WTC11 (cell line): ENCODE measurements at regions not wholly inside any gene's neighbourhood (a gene's known extent, or its start where the extent isn't known, plus 50 kb on each side); places are given as distances from the start of the nearest gene placed in this dataset.

Experiments used
- ATAC-seq: fragments of 200-7000 bp; cut with Tn5 transposase; 2 replicates; pipeline ENCODE4 v1.10.0; 2021; ENCODE audit warnings: mild to moderate bottlenecking, moderate library complexity
- CTCF ChIA-PET: fragments of 300-600 bp; sonication (Branson Sonifier 250); formaldehyde crosslinking; loops from one replicate; lab custom pipeline; 2021; ENCODE audit warnings: antibody characterized with exemption; lab: Charles Lee
- POLR2A ChIA-PET: fragments of 350-600 bp; sonication (Branson Sonifier 250); formaldehyde crosslinking; loops from one replicate; lab custom pipeline; 2021; ENCODE audit warnings: antibody characterized with exemption; lab: Charles Lee
- DNase-seq: peaks from one replicate; pipeline ENCODE4 v3.0.0; 2021; ENCODE audit warnings: low spot score
- H3K27ac Mint-ChIP-seq: 2 replicates; pipeline ENCODE4 v1.8.0; 2021; ENCODE audit warnings: mixed read lengths
- H3K27me3 Mint-ChIP-seq: 2 replicates; pipeline ENCODE4 v1.8.0; 2021; ENCODE audit warnings: low read depth, mild to moderate bottlenecking, moderate library complexity, mixed read lengths
- H3K36me3 Mint-ChIP-seq: 2 replicates; pipeline ENCODE4 v1.8.0; 2021; ENCODE audit warnings: mixed read lengths
- H3K4me1 Mint-ChIP-seq: 2 replicates; pipeline ENCODE4 v1.8.0; 2022; ENCODE audit warnings: mixed read lengths
- H3K4me3 Mint-ChIP-seq: 2 replicates; pipeline ENCODE4 v1.8.0; 2021; ENCODE audit warnings: mild to moderate bottlenecking, moderate library complexity, mixed read lengths
- H3K9me3 Mint-ChIP-seq: 2 replicates; pipeline ENCODE4 v1.8.0; 2021; ENCODE audit warnings: mixed read lengths
- ATF1 ChIP-seq: sonication (generic); formaldehyde crosslinking; IDR thresholded peaks from 2 replicates; pipeline ENCODE4 v1.8.1; 2023; ENCODE audit warnings: mild to moderate bottlenecking, moderate library complexity, missing genetic modification reagents
- CBFB ChIP-seq: sonication (generic); formaldehyde crosslinking; IDR thresholded peaks from 2 replicates; pipeline ENCODE4 v1.8.1; 2022; ENCODE audit warnings: mild to moderate bottlenecking, low read depth, missing genetic modification reagents
- CREM ChIP-seq: sonication (generic); formaldehyde crosslinking; IDR thresholded peaks from 2 replicates; pipeline ENCODE4 v1.8.1; 2022; ENCODE audit warnings: mild to moderate bottlenecking, missing genetic modification reagents, moderate library complexity
- ELF4 ChIP-seq: sonication (generic); formaldehyde crosslinking; IDR thresholded peaks from 2 replicates; pipeline ENCODE4 v1.8.1; 2022; ENCODE audit warnings: low read depth, mild to moderate bottlenecking, moderate library complexity, missing genetic modification reagents
- GTF2I ChIP-seq: fragments of 250-450 bp; sonication (Bioruptor Pico); conservative IDR thresholded peaks from 2 replicates; pipeline ENCODE4 v1.4.0; 2021; ENCODE audit warnings: mild to moderate bottlenecking
- HMGA2 ChIP-seq: fragments of 250-450 bp; sonication (Bioruptor Pico); IDR thresholded peaks from 2 replicates; pipeline ENCODE4 v1.4.0; 2021; ENCODE audit warnings: mild to moderate bottlenecking, moderate library complexity
- JAZF1 ChIP-seq: fragments of 250-450 bp; sonication (Bioruptor Pico); IDR thresholded peaks from 2 replicates; pipeline ENCODE4 v1.9.0; 2021; ENCODE audit warnings: moderate library complexity, mild to moderate bottlenecking, inconsistent platforms
- NFATC4 ChIP-seq: fragments of 250-450 bp; sonication (Bioruptor Pico); IDR thresholded peaks from 2 replicates; pipeline ENCODE4 v1.9.0; 2021; ENCODE audit warnings: mild to moderate bottlenecking
- NR1H2 ChIP-seq: sonication (generic); formaldehyde crosslinking; IDR thresholded peaks from 2 replicates; pipeline ENCODE4 v1.9.0; 2021; ENCODE audit warnings: mild to moderate bottlenecking, moderate library complexity, missing genetic modification reagents
- SMAD4 ChIP-seq: sonication (generic); formaldehyde crosslinking; IDR thresholded peaks from 2 replicates; pipeline ENCODE4 v1.8.0; 2022; ENCODE audit warnings: mild to moderate bottlenecking, missing genetic modification reagents
- TCF7 ChIP-seq: sonication (generic); formaldehyde crosslinking; IDR thresholded peaks from 2 replicates; pipeline ENCODE4 v1.8.0; 2022; ENCODE audit warnings: mild to moderate bottlenecking, low read depth, missing genetic modification reagents, moderate library complexity
- TEAD1 ChIP-seq: sonication (generic); formaldehyde crosslinking; IDR thresholded peaks from 2 replicates; pipeline ENCODE4 v1.8.0; 2022; ENCODE audit warnings: mild to moderate bottlenecking, missing genetic modification reagents
- TF ChIP-seq, protein P1 (sequence below): fragments of 250-450 bp; sonication (Bioruptor Pico); IDR thresholded peaks from 2 replicates; pipeline ENCODE4 v1.9.0; 2021; ENCODE audit warnings: mild to moderate bottlenecking
- TF ChIP-seq, protein P2 (sequence below): sonication (generic); formaldehyde crosslinking; IDR thresholded peaks from 2 replicates; pipeline ENCODE4 v1.8.0; 2022; ENCODE audit warnings: missing genetic modification reagents
- TF ChIP-seq, protein P3 (sequence below): sonication (generic); formaldehyde crosslinking; conservative IDR thresholded peaks from 2 replicates; pipeline ENCODE4 v1.8.1; 2022; ENCODE audit warnings: mild to moderate bottlenecking, missing genetic modification reagents
- TF ChIP-seq, protein P4 (sequence below): sonication (generic); formaldehyde crosslinking; IDR thresholded peaks from 2 replicates; pipeline ENCODE4 v1.8.0; 2023; ENCODE audit warnings: mild to moderate bottlenecking, missing genetic modification reagents

DNA sequence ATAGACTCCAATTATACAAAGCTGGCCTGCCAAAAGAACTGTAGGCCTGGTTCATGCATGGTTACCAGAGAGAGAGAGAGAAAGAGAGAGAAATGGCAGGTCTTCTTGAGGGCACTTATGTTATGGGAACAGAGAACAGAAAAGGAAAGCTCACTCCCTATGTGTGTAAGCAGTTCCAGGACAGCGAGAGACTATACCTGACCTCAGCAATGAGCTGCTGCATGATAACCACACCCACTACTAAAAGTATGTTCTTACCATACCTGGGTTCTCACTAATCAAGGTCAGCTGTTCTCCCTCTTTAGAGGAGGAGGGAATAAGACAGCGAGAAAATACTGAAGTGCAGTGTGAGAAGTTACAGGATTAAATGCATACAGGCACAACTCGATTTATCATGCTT lies 583.3 kb downstream of the GBA3 start:
- ChIA-PET POLR2A (no interaction called here), CTCF (interaction anchor here (0.9 kb wide), 1 partner anchor 379 kb away, joined by 3 read pairs; no protein-coding TSS in a partner anchor)
- no peaks in the 10 kb centered on the region for H3K4me1 Mint-ChIP-seq
- H3K36me3 Mint-ChIP-seq, result no peaks in the 10 kb centered on the region
- H3K9me3 Mint-ChIP-seq, result no peaks in the 10 kb centered on the region; the same call in 1 of the 2 replicates
- TF ChIP-seq GTF2I (CRISPR knock-in tag) (no peak), TEAD1 (CRISPR knock-in tag) (no peak), JAZF1 (CRISPR knock-in tag) (no peak)
- TF ChIP-seq, protein P1, sequence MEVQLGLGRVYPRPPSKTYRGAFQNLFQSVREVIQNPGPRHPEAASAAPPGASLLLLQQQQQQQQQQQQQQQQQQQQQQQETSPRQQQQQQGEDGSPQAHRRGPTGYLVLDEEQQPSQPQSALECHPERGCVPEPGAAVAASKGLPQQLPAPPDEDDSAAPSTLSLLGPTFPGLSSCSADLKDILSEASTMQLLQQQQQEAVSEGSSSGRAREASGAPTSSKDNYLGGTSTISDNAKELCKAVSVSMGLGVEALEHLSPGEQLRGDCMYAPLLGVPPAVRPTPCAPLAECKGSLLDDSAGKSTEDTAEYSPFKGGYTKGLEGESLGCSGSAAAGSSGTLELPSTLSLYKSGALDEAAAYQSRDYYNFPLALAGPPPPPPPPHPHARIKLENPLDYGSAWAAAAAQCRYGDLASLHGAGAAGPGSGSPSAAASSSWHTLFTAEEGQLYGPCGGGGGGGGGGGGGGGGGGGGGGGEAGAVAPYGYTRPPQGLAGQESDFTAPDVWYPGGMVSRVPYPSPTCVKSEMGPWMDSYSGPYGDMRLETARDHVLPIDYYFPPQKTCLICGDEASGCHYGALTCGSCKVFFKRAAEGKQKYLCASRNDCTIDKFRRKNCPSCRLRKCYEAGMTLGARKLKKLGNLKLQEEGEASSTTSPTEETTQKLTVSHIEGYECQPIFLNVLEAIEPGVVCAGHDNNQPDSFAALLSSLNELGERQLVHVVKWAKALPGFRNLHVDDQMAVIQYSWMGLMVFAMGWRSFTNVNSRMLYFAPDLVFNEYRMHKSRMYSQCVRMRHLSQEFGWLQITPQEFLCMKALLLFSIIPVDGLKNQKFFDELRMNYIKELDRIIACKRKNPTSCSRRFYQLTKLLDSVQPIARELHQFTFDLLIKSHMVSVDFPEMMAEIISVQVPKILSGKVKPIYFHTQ, result no peak
- ATAC-seq, result no peak
- H3K27ac Mint-ChIP-seq, result no peak overlapping the region
- no peaks in the 10 kb centered on the region for H3K27me3 Mint-ChIP-seq
- no peak overlapping the region for H3K4me3 Mint-ChIP-seq
- no peak for DNase-seq

DNA sequence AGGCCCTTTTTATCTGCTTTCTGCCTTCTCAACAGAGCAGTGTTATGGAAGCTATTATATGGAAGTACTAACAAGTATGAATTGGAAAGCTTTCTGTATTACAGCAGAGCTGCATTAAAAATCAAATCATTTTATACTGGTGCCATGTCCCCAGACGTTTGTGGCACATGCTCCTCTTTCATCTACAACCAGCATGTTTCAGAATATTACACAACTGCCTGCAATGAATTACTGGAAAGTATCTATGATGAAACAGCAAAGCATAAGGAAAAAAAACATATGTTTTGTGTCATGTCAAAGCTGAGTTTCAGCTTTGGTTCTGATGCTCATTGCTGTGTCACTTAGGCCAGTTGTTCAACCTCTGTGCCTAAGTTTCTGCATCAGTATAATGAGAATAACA lies 576.8 kb downstream of the GBA3 start:
- no peak for ATAC-seq
- H3K9me3 Mint-ChIP-seq, result no peaks in the 10 kb centered on the region
- H3K27me3 Mint-ChIP-seq, result no peaks in the 10 kb centered on the region
- TF ChIP-seq NR1H2 (no peak), ATF1 (CRISPR knock-in tag) (no peak)
- TF ChIP-seq, protein P2, sequence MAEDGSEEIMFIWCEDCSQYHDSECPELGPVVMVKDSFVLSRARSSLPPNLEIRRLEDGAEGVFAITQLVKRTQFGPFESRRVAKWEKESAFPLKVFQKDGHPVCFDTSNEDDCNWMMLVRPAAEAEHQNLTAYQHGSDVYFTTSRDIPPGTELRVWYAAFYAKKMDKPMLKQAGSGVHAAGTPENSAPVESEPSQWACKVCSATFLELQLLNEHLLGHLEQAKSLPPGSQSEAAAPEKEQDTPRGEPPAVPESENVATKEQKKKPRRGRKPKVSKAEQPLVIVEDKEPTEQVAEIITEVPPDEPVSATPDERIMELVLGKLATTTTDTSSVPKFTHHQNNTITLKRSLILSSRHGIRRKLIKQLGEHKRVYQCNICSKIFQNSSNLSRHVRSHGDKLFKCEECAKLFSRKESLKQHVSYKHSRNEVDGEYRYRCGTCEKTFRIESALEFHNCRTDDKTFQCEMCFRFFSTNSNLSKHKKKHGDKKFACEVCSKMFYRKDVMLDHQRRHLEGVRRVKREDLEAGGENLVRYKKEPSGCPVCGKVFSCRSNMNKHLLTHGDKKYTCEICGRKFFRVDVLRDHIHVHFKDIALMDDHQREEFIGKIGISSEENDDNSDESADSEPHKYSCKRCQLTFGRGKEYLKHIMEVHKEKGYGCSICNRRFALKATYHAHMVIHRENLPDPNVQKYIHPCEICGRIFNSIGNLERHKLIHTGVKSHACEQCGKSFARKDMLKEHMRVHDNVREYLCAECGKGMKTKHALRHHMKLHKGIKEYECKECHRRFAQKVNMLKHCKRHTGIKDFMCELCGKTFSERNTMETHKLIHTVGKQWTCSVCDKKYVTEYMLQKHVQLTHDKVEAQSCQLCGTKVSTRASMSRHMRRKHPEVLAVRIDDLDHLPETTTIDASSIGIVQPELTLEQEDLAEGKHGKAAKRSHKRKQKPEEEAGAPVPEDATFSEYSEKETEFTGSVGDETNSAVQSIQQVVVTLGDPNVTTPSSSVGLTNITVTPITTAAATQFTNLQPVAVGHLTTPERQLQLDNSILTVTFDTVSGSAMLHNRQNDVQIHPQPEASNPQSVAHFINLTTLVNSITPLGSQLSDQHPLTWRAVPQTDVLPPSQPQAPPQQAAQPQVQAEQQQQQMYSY (CRISPR knock-in tag), result no peak
- TF ChIP-seq, all 79 proteins: peak for 0
- POLR2A ChIA-PET, result no interaction called here
- DNase-seq, result no peak
- peaks cover 18% of the 10 kb centered on the region for H3K4me1 Mint-ChIP-seq
- H3K27ac Mint-ChIP-seq, result no peak overlapping the region
- no peaks in the 10 kb centered on the region for H3K36me3 Mint-ChIP-seq
- H3K4me3 Mint-ChIP-seq, result no peak overlapping the region
- CTCF ChIA-PET, result no interaction called here

DNA sequence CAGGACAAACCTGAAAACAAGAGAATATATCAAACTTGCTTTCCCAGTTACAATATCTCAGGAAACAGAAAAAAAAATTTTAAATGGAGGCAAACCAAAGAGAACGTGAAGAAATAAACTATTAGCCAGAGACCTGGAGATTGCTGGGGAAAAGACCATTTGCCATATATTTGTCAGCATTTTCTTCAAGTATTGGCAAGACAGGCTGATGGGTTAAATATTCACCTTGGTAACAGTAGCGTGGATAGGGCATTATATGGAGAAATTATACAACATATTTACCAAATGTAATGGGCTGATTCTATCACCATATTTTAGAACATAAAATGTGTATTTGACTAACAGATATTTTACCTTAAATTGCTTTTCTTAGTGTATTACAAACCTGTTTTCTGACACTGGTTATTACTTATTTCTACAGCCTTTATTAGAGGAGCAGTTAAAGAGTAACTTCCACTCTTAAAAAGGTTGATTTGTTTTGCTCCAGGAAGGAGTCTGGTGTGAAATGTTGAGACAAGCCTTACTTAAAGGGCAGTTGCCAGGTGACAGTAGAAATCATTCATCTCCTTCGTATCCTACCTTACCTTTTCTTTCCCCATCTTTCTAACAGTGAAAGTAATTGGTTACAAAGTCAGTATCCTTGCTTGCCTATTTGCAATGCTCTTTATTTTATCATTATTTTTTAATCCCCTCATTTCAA lies 575.5 kb downstream of the GBA3 start:
- POLR2A ChIA-PET, result interaction anchor here (0.6 kb wide), 1 partner anchor 696 kb away, joined by 5 read pairs; no protein-coding TSS in a partner anchor
- H3K36me3 Mint-ChIP-seq, result no peaks in the 10 kb centered on the region
- no peaks in the 10 kb centered on the region for H3K9me3 Mint-ChIP-seq
- CTCF ChIA-PET, result no interaction called here
- peaks cover 18% of the 10 kb centered on the region for H3K4me1 Mint-ChIP-seq
- DNase-seq, result no peak
- H3K4me3 Mint-ChIP-seq, result no peak overlapping the region
- ATAC-seq, result no peak
- H3K27me3 Mint-ChIP-seq, result no peaks in the 10 kb centered on the region
- TF ChIP-seq ELF4 (CRISPR knock-in tag) (no peak), NFATC4 (no peak), CBFB (no peak), CREM (CRISPR knock-in tag) (no peak), SMAD4 (CRISPR knock-in tag) (no peak), HMGA2 (CRISPR knock-in tag) (no peak), TCF7 (CRISPR knock-in tag) (no peak)
- TF ChIP-seq, protein P3, sequence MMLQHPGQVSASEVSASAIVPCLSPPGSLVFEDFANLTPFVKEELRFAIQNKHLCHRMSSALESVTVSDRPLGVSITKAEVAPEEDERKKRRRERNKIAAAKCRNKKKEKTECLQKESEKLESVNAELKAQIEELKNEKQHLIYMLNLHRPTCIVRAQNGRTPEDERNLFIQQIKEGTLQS, result no peak
- TF ChIP-seq, protein P2 (CRISPR knock-in tag), result no peak
- TF ChIP-seq, protein P4, sequence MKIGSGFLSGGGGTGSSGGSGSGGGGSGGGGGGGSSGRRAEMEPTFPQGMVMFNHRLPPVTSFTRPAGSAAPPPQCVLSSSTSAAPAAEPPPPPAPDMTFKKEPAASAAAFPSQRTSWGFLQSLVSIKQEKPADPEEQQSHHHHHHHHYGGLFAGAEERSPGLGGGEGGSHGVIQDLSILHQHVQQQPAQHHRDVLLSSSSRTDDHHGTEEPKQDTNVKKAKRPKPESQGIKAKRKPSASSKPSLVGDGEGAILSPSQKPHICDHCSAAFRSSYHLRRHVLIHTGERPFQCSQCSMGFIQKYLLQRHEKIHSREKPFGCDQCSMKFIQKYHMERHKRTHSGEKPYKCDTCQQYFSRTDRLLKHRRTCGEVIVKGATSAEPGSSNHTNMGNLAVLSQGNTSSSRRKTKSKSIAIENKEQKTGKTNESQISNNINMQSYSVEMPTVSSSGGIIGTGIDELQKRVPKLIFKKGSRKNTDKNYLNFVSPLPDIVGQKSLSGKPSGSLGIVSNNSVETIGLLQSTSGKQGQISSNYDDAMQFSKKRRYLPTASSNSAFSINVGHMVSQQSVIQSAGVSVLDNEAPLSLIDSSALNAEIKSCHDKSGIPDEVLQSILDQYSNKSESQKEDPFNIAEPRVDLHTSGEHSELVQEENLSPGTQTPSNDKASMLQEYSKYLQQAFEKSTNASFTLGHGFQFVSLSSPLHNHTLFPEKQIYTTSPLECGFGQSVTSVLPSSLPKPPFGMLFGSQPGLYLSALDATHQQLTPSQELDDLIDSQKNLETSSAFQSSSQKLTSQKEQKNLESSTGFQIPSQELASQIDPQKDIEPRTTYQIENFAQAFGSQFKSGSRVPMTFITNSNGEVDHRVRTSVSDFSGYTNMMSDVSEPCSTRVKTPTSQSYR (CRISPR knock-in tag), result no peak
- TF ChIP-seq, all 79 proteins: peak for 0
- H3K27ac Mint-ChIP-seq, result no peak overlapping the region
